MM.1S (cell line): ENCODE measurements at regions not wholly inside any gene's neighbourhood (a gene's known extent, or its start where the extent isn't known, plus 50 kb on each side); places are given as distances from the start of the nearest gene placed in this dataset.

Experiments used
- DNase-seq: peaks from one replicate; pipeline ENCODE4 v3.0.0-alpha.2; 2015
- H2AFZ ChIP-seq: fragments of 300-600 bp; sonication (generic); 2 replicates; pipeline ENCODE4 v1.6.0; 2016; ENCODE audit warnings: antibody characterized with exemption, low read length
- H3F3A ChIP-seq: fragments of 300-600 bp; sonication (generic); 2 replicates; pipeline ENCODE4 v1.6.1; 2016; ENCODE audit warnings: mild to moderate bottlenecking, antibody characterized with exemption, low read length, moderate library complexity, mixed read lengths; ENCODE audit not compliant: insufficient read depth
- H3K27ac ChIP-seq: fragments of 300-600 bp; sonication (generic); 2 replicates; pipeline ENCODE4 v1.5.1; 2016; ENCODE audit warnings: mild to moderate bottlenecking, low read length
- H3K27me3 ChIP-seq: fragments of 300-600 bp; sonication (generic); replicated peaks from 2 replicates; pipeline ENCODE4 v1.6.0; 2016; ENCODE audit warnings: low read length; ENCODE audit not compliant: insufficient read depth
- H3K36me3 ChIP-seq: fragments of 300-600 bp; sonication (generic); replicated peaks from 2 replicates; pipeline ENCODE4 v1.6.1; 2016; ENCODE audit warnings: mild to moderate bottlenecking, low read length, mixed read lengths; ENCODE audit not compliant: insufficient read depth
- H3K4me1 ChIP-seq: fragments of 300-600 bp; sonication (generic); 2 replicates; pipeline ENCODE4 v1.6.1; 2016; ENCODE audit warnings: low read length, mixed read lengths
- H3K4me2 ChIP-seq: fragments of 300-600 bp; sonication (generic); 2 replicates; pipeline ENCODE4 v1.6.0; 2016; ENCODE audit warnings: low read depth, low read length
- H3K4me3 ChIP-seq: fragments of 300-600 bp; sonication (generic); 2 replicates; pipeline ENCODE4 v1.5.1; 2016; ENCODE audit warnings: low read length, mixed read lengths
- H3K79me2 ChIP-seq: fragments of 300-600 bp; sonication (generic); 2 replicates; pipeline ENCODE4 v1.6.1; 2016; ENCODE audit warnings: mixed run types, low read length, mixed read lengths
- H3K9ac ChIP-seq: fragments of 300-600 bp; sonication (generic); 2 replicates; pipeline ENCODE4 v1.6.1; 2016; ENCODE audit warnings: low read length, mixed read lengths
- H3K9me2 ChIP-seq: fragments of 300-600 bp; sonication (generic); replicated peaks from 2 replicates; pipeline ENCODE4 v1.6.1; 2016; ENCODE audit warnings: mild to moderate bottlenecking, low read length, mixed read lengths; ENCODE audit not compliant: insufficient read depth
- H3K9me3 ChIP-seq: fragments of 300-600 bp; sonication (generic); replicated peaks from 2 replicates; pipeline ENCODE4 v1.6.1; 2016; ENCODE audit warnings: mild to moderate bottlenecking, low read length, mixed read lengths; ENCODE audit not compliant: insufficient read depth
- H4K20me1 ChIP-seq: fragments of 300-600 bp; sonication (generic); 2 replicates; pipeline ENCODE4 v1.6.1; 2016; ENCODE audit warnings: mild to moderate bottlenecking, low read length, moderate library complexity, mixed read lengths; ENCODE audit not compliant: insufficient read depth
- EZH2 ChIP-seq: fragments of 300-600 bp; sonication (generic); optimal IDR thresholded peaks from 2 replicates; pipeline ENCODE3; 2017; ENCODE audit warnings: low read depth, mild to moderate bottlenecking, antibody characterized with exemption, low read length, mixed read lengths
- EZH2phosphoT487 ChIP-seq: fragments of 300-600 bp; sonication (generic); IDR thresholded peaks from 2 replicates; pipeline ENCODE4 v1.6.1; 2018; ENCODE audit warnings: antibody characterized with exemption, low read length
- TF ChIP-seq, protein P1 (sequence below): fragments of 300-600 bp; sonication (generic); IDR thresholded peaks from 2 replicates; pipeline ENCODE4 v1.5.1; 2016; ENCODE audit warnings: antibody characterized with exemption, low read length, mixed read lengths

- H3K9me3 ChIP-seq, result no peaks in the 10 kb centered on the region
- H3K4me1 ChIP-seq, result no peaks in the 10 kb centered on the region
- no peak for TF ChIP-seq EZH2phosphoT487
- TF ChIP-seq EZH2, result no peak
- TF ChIP-seq, protein P1, sequence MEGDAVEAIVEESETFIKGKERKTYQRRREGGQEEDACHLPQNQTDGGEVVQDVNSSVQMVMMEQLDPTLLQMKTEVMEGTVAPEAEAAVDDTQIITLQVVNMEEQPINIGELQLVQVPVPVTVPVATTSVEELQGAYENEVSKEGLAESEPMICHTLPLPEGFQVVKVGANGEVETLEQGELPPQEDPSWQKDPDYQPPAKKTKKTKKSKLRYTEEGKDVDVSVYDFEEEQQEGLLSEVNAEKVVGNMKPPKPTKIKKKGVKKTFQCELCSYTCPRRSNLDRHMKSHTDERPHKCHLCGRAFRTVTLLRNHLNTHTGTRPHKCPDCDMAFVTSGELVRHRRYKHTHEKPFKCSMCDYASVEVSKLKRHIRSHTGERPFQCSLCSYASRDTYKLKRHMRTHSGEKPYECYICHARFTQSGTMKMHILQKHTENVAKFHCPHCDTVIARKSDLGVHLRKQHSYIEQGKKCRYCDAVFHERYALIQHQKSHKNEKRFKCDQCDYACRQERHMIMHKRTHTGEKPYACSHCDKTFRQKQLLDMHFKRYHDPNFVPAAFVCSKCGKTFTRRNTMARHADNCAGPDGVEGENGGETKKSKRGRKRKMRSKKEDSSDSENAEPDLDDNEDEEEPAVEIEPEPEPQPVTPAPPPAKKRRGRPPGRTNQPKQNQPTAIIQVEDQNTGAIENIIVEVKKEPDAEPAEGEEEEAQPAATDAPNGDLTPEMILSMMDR, result no peak
- no peaks in the 10 kb centered on the region for H3K9me2 ChIP-seq
- no peak overlapping the region for H2AFZ ChIP-seq
- no peaks in the 10 kb centered on the region for H3K36me3 ChIP-seq
- no peak overlapping the region for H3K27ac ChIP-seq
- H3K27me3 ChIP-seq, result no peaks in the 10 kb centered on the region
- no peaks in the 10 kb centered on the region for H3F3A ChIP-seq
- DNase-seq, result no peak
- H3K4me3 ChIP-seq, result no peak overlapping the region
- no peak overlapping the region for H3K9ac ChIP-seq
- H3K79me2 ChIP-seq, result no peaks in the 10 kb centered on the region
- H3K4me2 ChIP-seq, result no peak overlapping the region
- H4K20me1 ChIP-seq, result no peaks in the 10 kb centered on the region
These were observed 210.8 kb upstream of the CTNNB1 start for GRCh38 chr3:40988468-40988867.

DNA sequence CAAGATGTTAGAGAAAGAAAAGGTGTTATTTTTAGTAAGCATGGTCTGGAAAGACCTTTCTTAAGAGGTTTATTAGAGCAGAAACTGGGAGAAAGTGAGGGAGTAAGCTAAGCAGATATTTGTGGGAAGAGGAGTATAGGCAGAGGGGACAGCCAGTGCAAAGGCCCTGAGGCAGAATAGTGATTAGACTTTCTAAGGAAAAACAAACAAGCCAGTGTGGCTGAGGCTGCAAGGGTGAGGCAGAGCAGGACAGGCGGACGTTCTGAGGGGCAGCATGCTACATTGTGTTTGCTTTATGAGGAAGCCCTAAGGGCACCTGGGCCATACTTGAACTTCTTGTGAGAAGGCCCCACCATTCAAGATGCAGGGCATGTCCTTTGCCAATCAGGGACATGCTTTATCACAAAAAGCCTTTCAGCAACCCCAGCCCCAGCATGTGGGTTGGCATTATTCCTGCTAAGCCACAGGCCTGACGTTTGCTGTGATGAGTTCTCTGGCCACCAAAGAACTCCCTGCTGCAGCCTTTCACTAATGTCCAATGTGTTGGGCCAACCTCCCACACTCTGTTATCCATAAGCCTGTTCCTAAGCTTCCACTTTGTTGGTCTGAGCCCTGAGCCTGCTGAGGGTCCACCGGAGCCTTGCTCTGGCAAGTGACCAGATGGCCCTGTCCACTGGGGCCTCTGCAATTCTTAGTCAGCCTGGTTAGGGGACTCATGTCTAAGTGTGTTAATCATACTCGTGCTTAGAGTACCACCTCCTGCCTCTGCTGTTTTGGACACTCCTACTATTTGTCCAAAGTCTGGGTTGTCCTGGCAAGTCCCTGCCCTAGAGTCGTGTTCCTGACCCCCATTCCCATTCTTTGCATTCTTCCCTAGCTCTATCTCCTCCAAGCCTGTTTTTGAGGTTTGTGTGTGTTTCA lies 209.9 kb upstream of the CTNNB1 start:
- H3K4me1 ChIP-seq, result no peaks in the 10 kb centered on the region
- H3K4me3 ChIP-seq, result no peak overlapping the region
- no peaks in the 10 kb centered on the region for H3K36me3 ChIP-seq
- H3F3A ChIP-seq, result no peaks in the 10 kb centered on the region
- DNase-seq, result no peak
- no peak overlapping the region for H2AFZ ChIP-seq
- H3K4me2 ChIP-seq, result no peak overlapping the region
- no peak overlapping the region for H3K9ac ChIP-seq
- no peaks in the 10 kb centered on the region for H3K9me3 ChIP-seq
- TF ChIP-seq, protein P1, result no peak
- no peak for TF ChIP-seq EZH2
- no peak overlapping the region for H3K27ac ChIP-seq
- no peaks in the 10 kb centered on the region for H3K79me2 ChIP-seq
- H3K9me2 ChIP-seq, result no peaks in the 10 kb centered on the region
- H4K20me1 ChIP-seq, result no peaks in the 10 kb centered on the region
- H3K27me3 ChIP-seq, result no peaks in the 10 kb centered on the region

- Histone ChIP-seq H3K4me1 (no peaks in the 10 kb centered on the region), H3K27me3 (no peaks in the 10 kb centered on the region), H3K9me3 (no peaks in the 10 kb centered on the region), H3K79me2 (no peaks in the 10 kb centered on the region), H3K4me3 (no peak overlapping the region), H3K36me3 (no peaks in the 10 kb centered on the region), H3F3A (no peaks in the 10 kb centered on the region), H2AFZ (no peak overlapping the region), H4K20me1 (no peaks in the 10 kb centered on the region), H3K4me2 (no peak overlapping the region), H3K9me2 (no peaks in the 10 kb centered on the region), H3K9ac (no peak overlapping the region), H3K27ac (no peak overlapping the region)
- no peak for DNase-seq
- no peak for TF ChIP-seq EZH2phosphoT487
- no peak for TF ChIP-seq EZH2
- TF ChIP-seq, protein P1, result no peak
These were observed 209.2 kb upstream of the CTNNB1 start for GRCh38 chr3:40990062-40990456.
